HEK293T (cell line): ENCODE measurements at regions not wholly inside any gene's neighbourhood (a gene's known extent, or its start where the extent isn't known, plus 50 kb on each side); places are given as distances from the start of the nearest gene placed in this dataset.

ENCODE experiments used
- CTCF ChIA-PET: fragments of 350-600 bp; formaldehyde crosslinking; extraction: SDS; loops from one replicate; lab custom pipeline; 2021; ENCODE audit warnings: antibody characterized with exemption, inconsistent platforms; lab: Yijun Ruan, JAX
- POLR2A ChIA-PET: fragments of 350-600 bp; formaldehyde crosslinking; extraction: SDS; loops from one replicate; lab custom pipeline; 2020; ENCODE audit warnings: antibody characterized with exemption, inconsistent platforms; lab: Yijun Ruan, JAX
- DNase-seq: peaks from one replicate; pipeline ENCODE4 v3.0.0; 2012; ENCODE audit warnings: mixed read lengths; ENCODE audit errors: extremely low spot score
- ARNT ChIP-seq: fragments of 450-650 bp; IDR thresholded peaks from 2 replicates; pipeline ENCODE4 v1.6.1; 2017; ENCODE audit warnings: mild to moderate bottlenecking
- BHLHE40 ChIP-seq: fragments of 450-650 bp; IDR thresholded peaks from 2 replicates; pipeline ENCODE4 v1.6.1; 2016; ENCODE audit warnings: mild to moderate bottlenecking, moderate library complexity, borderline replicate concordance
- CTBP1 ChIP-seq: fragments of 450-650 bp; IDR thresholded peaks from 2 replicates; pipeline ENCODE4 v1.6.1; 2016; ENCODE audit warnings: borderline replicate concordance
- ELF4 ChIP-seq: fragments of 450-650 bp; IDR thresholded peaks from 2 replicates; pipeline ENCODE4 v1.6.1; 2017; ENCODE audit warnings: antibody characterized with exemption
- FOXA1 ChIP-seq: fragments of 450-650 bp; IDR thresholded peaks from 2 replicates; pipeline ENCODE4 v1.6.1; 2016; ENCODE audit warnings: mild to moderate bottlenecking
- FOXK2 ChIP-seq: fragments of 450-650 bp; IDR thresholded peaks from 2 replicates; pipeline ENCODE4 v1.6.1; 2016; ENCODE audit warnings: mild to moderate bottlenecking
- FOXM1 ChIP-seq: fragments of 450-650 bp; IDR thresholded peaks from 2 replicates; pipeline ENCODE4 v1.6.1; 2017; ENCODE audit warnings: mild to moderate bottlenecking, borderline replicate concordance
- HDGF ChIP-seq: fragments of 450-650 bp; IDR thresholded peaks from 2 replicates; pipeline ENCODE4 v1.6.1; 2017; ENCODE audit warnings: antibody characterized with exemption, borderline replicate concordance
- L3MBTL2 ChIP-seq: fragments of 450-650 bp; conservative IDR thresholded peaks from 2 replicates; pipeline ENCODE4 v1.6.1; 2016; ENCODE audit warnings: mild to moderate bottlenecking
- LEF1 ChIP-seq: fragments of 450-650 bp; IDR thresholded peaks from 2 replicates; pipeline ENCODE4 v1.6.1; 2017; ENCODE audit warnings: mild to moderate bottlenecking, borderline replicate concordance
- NFRKB ChIP-seq: fragments of 450-650 bp; IDR thresholded peaks from 2 replicates; pipeline ENCODE4 v1.6.1; 2016; ENCODE audit warnings: mild to moderate bottlenecking, moderate library complexity
- PKNOX1 ChIP-seq: fragments of 450-650 bp; IDR thresholded peaks from 2 replicates; pipeline ENCODE4 v1.6.1; 2016
- SP1 ChIP-seq: fragments of 450-650 bp; IDR thresholded peaks from 2 replicates; pipeline ENCODE4 v1.6.1; 2017
- SUZ12 ChIP-seq: fragments of 450-650 bp; IDR thresholded peaks from 2 replicates; pipeline ENCODE4 v1.6.1; 2016; ENCODE audit warnings: mild to moderate bottlenecking
- TARDBP ChIP-seq: fragments of 450-650 bp; IDR thresholded peaks from 2 replicates; pipeline ENCODE4 v1.6.1; 2016
- ZNF384 ChIP-seq: fragments of 450-650 bp; IDR thresholded peaks from 2 replicates; pipeline ENCODE4 v1.6.1; 2016

GRCh38 chr12:93977081-93977480 lies 171.3 kb upstream of the PLXNC1 start:
- no peak for DNase-seq
- CTCF ChIA-PET: interaction anchor here (1.3 kb wide), 1 partner anchor 124 kb away, joined by 5 read pairs; no protein-coding TSS in a partner anchor
- TF ChIP-seq LEF1: no peak
- TF ChIP-seq CTBP1: no peak
- TF ChIP-seq TARDBP: no peak
- TF ChIP-seq L3MBTL2: no peak
- no peak for TF ChIP-seq PKNOX1
- no peak for TF ChIP-seq FOXA1
- no peak for TF ChIP-seq HDGF
- no peak for TF ChIP-seq ARNT
- no peak for TF ChIP-seq ZNF384
- no peak for TF ChIP-seq NFRKB
- TF ChIP-seq FOXK2: no peak
- no peak for TF ChIP-seq BHLHE40
- TF ChIP-seq ELF4: no peak
- no peak for TF ChIP-seq SP1
- TF ChIP-seq FOXM1: no peak
- TF ChIP-seq SUZ12: no peak
- POLR2A ChIA-PET: no interaction called here

- no peak for DNase-seq
- no peak for TF ChIP-seq ZNF384
- CTCF ChIA-PET: interaction anchor here (1.3 kb wide), 2 partner anchors 123 kb away, joined by 5 to 7 read pairs; no protein-coding TSS in a partner anchor
- POLR2A ChIA-PET: no interaction called here
These were observed 169.8 kb upstream of the PLXNC1 start for GRCh38 chr12:93978553-93978952.

GRCh38 chr12:93979189-93979588 lies 169.2 kb upstream of the PLXNC1 start:
- ChIA-PET POLR2A (no interaction called here), CTCF (interaction anchor here (0.6 to 1.3 kb wide), 3 partner anchors 12 to 122 kb away, joined by 3 to 7 read pairs (median 4); no protein-coding TSS in a partner anchor)
- DNase-seq: no peak
- TF ChIP-seq SUZ12 (no peak), SP1 (no peak), ZNF384 (no peak), PKNOX1 (no peak), TARDBP (no peak), ELF4 (no peak), HDGF (no peak), FOXK2 (no peak)

DNA sequence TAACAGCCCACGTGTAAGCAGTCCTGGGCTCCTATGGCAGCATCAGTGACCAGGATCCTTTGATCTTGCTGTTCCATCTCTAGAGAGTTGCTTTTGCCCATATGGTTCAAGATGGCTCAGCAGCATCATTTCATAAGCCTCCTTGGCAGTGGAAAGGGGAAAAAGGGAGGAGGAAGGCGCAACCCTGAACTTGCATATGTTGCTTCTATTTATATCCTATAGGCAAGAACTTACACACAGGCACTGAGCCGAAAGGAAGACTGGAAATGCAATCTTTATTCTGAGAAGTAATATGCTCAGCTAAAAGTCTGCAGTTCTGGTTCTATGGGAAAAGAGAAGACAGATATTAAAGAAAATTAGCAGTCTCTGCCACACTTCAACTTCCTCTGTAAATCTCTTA lies 167.7 kb upstream of the PLXNC1 start:
- ChIA-PET POLR2A (no interaction called here), CTCF (no interaction called here)
- DNase-seq: no peak
- TF ChIP-seq FOXA1 (no peak), L3MBTL2 (no peak), CTBP1 (no peak)

DNA sequence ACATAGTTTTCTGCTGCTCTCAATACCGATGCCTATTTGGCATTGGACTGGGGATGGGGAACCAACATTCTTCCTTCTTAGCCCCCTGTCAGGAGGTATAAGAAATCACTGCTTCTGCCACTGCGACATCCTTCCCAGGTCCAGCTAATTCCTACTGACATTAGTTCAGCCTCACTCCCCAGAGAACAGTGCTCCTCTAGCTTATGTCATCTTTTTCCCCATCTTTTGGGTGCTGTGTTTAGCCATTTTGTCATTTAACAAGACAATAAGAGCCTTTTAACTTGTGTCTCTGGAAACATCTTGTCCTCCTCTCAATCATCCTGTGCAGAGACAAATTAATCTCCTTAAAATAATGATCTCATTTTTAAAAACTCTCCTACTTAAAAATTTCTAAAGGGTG lies 167.0 kb upstream of the PLXNC1 start:
- no peak for DNase-seq
- no peak for TF ChIP-seq PKNOX1
- TF ChIP-seq SP1: no peak
- no peak for TF ChIP-seq SUZ12
- no peak for TF ChIP-seq CTBP1
- TF ChIP-seq TARDBP: no peak
- no peak for TF ChIP-seq ELF4
- no peak for TF ChIP-seq BHLHE40
- no peak for TF ChIP-seq FOXA1
- no peak for TF ChIP-seq LEF1
- no peak for TF ChIP-seq L3MBTL2
- TF ChIP-seq ZNF384: no peak
- POLR2A ChIA-PET: no interaction called here
- CTCF ChIA-PET: no interaction called here

DNA sequence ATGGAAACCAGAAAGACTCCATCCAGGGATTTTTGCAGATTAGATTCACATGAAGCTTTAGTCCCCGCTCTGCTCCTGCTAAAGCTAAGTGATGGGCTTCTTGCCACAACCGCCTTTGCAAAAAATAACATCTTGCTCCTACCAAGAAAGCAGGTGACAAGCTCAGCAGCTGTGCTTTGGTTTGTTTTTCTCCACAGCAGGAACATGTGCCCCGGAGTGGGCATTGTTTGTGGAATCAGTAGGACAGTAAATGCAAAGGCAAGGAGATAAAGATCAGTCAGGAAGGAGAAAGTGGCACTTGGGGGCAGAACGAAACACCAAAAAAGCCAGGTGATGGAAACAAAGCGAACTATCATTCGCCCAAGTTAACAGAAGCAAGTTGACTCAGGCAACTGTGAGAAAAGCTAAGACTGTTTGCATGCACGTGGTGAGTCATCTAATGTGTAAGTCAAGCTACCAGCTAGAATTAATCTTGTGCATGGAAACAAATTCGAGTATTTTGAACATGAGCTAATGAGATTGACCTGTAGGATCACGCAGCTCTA lies 165.5 kb upstream of the PLXNC1 start:
- TF ChIP-seq L3MBTL2 (no peak), ELF4 (no peak), SUZ12 (no peak), NFRKB (no peak), CTBP1 (no peak), TARDBP (no peak), SP1 (no peak), ZNF384 (no peak), LEF1 (no peak)
- ChIA-PET POLR2A (interaction anchor here (0.6 kb wide), 1 partner anchor 119 kb away, joined by 3 read pairs; no protein-coding TSS in a partner anchor), CTCF (interaction anchor here (1.2 kb wide), 1 partner anchor 119 kb away, joined by 4 read pairs; no protein-coding TSS in a partner anchor)
- DNase-seq: no peak

- POLR2A ChIA-PET: no interaction called here
- CTCF ChIA-PET: no interaction called here
- TF ChIP-seq SUZ12: no peak
- TF ChIP-seq FOXM1: no peak
- TF ChIP-seq PKNOX1: no peak
- no peak for TF ChIP-seq ELF4
- TF ChIP-seq ARNT: no peak
- no peak for TF ChIP-seq LEF1
- TF ChIP-seq FOXK2: no peak
- TF ChIP-seq SP1: no peak
- TF ChIP-seq TARDBP: no peak
- no peak for TF ChIP-seq FOXA1
- no peak for TF ChIP-seq CTBP1
- TF ChIP-seq ZNF384: no peak
- no peak for DNase-seq
These were observed 164.4 kb upstream of the PLXNC1 start for GRCh38 chr12:93984005-93984404.
